H9 (cell line): ENCODE measurements at regions not wholly inside any gene's neighbourhood (a gene's known extent, or its start where the extent isn't known, plus 50 kb on each side); places are given as distances from the start of the nearest gene placed in this dataset.

Experiments used
- DNase-seq: peaks from one replicate; pipeline ENCODE4 v3.0.0-alpha.2; 2017
- H2AFZ ChIP-seq: one replicate; pipeline ENCODE4 v1.6.1; 2013; ENCODE audit warnings: mild to moderate bottlenecking, low read length, control low read depth, moderate library complexity
- H2AK5ac ChIP-seq: 2 replicates; pipeline ENCODE4 v1.6.1; 2013; ENCODE audit warnings: low read length, control low read depth, mixed read lengths; ENCODE audit not compliant: insufficient read length
- H2BK120ac ChIP-seq: one replicate; pipeline ENCODE4 v1.6.1; 2013; ENCODE audit warnings: low read depth, mild to moderate bottlenecking, low read length, control low read depth, inconsistent platforms; ENCODE audit not compliant: poor library complexity, severe bottlenecking
- H2BK12ac ChIP-seq: 2 replicates; pipeline ENCODE4 v1.6.1; 2013; ENCODE audit warnings: low read length, control low read depth, mixed read lengths, low read depth; ENCODE audit not compliant: insufficient read length
- H2BK15ac ChIP-seq: 2 replicates; pipeline ENCODE4 v1.6.1; 2013; ENCODE audit warnings: low read depth, low read length, control low read depth
- H2BK20ac ChIP-seq: one replicate; pipeline ENCODE4 v1.6.1; 2013; ENCODE audit warnings: low read depth, mild to moderate bottlenecking, low read length, control low read depth, inconsistent platforms; ENCODE audit not compliant: poor library complexity, severe bottlenecking
- H2BK5ac ChIP-seq: 2 replicates; pipeline ENCODE4 v1.6.1; 2013; ENCODE audit warnings: low read length, control low read depth, mixed read lengths; ENCODE audit not compliant: insufficient read length
- H3K14ac ChIP-seq: 2 replicates; pipeline ENCODE4 v1.6.1; 2013; ENCODE audit warnings: low read length, control low read depth; ENCODE audit not compliant: insufficient read depth
- H3K18ac ChIP-seq: 2 replicates; pipeline ENCODE4 v1.6.1; 2013; ENCODE audit warnings: low read depth, mild to moderate bottlenecking, mixed read lengths, low read length, control low read depth; ENCODE audit not compliant: insufficient read length
- H3K23ac ChIP-seq: 2 replicates; pipeline ENCODE4 v1.6.1; 2013; ENCODE audit warnings: low read length, control low read depth, mixed read lengths, low read depth; ENCODE audit not compliant: insufficient read length
- H3K23me2 ChIP-seq: 2 replicates; pipeline ENCODE4 v1.6.1; 2013; ENCODE audit warnings: low read depth, mild to moderate bottlenecking, mixed read lengths, low read length, control low read depth; ENCODE audit not compliant: insufficient read length, poor library complexity, severe bottlenecking
- H3K27ac ChIP-seq: 2 replicates; pipeline ENCODE4 v1.5.1; 2013; ENCODE audit warnings: low read length, control low read depth, mixed read lengths, low read depth; ENCODE audit not compliant: insufficient read length
- H3K27me3 ChIP-seq: 2 replicates; pipeline ENCODE4 v1.6.1; 2013; ENCODE audit warnings: low read length, control low read depth, inconsistent platforms; ENCODE audit not compliant: insufficient read depth
- H3K4ac ChIP-seq: 2 replicates; pipeline ENCODE4 v1.6.1; 2013; ENCODE audit warnings: low read depth, mild to moderate bottlenecking, control low read depth, inconsistent platforms, low read length, moderate library complexity
- H3K4me1 ChIP-seq: 2 replicates; pipeline ENCODE4 v1.6.1; 2013; ENCODE audit warnings: low read length, control low read depth, inconsistent platforms; ENCODE audit not compliant: insufficient read depth
- H3K4me2 ChIP-seq: 2 replicates; pipeline ENCODE4 v1.6.1; 2013; ENCODE audit warnings: low read length, control low read depth, mixed read lengths; ENCODE audit not compliant: insufficient read length, insufficient read depth
- H3K56ac ChIP-seq: 2 replicates; pipeline ENCODE4 v1.6.1; 2013; ENCODE audit warnings: low read depth, mild to moderate bottlenecking, mixed read lengths, low read length, control low read depth; ENCODE audit not compliant: insufficient read length
- H3K79me1 ChIP-seq: 2 replicates; pipeline ENCODE4 v1.6.1; 2013; ENCODE audit warnings: low read depth, mild to moderate bottlenecking, moderate library complexity, low read length, control low read depth, inconsistent platforms; ENCODE audit not compliant: insufficient read depth, poor library complexity, severe bottlenecking
- H3K79me2 ChIP-seq: 2 replicates; pipeline ENCODE4 v1.6.1; 2013; ENCODE audit warnings: low read length, control low read depth, inconsistent platforms; ENCODE audit not compliant: insufficient read depth
- H3K9ac ChIP-seq: 2 replicates; pipeline ENCODE4 v1.6.1; 2013; ENCODE audit warnings: low read length, control low read depth, mixed read lengths; ENCODE audit not compliant: insufficient read length; ENCODE audit errors: extremely low read depth
- H3K9me3 ChIP-seq: one replicate; pipeline ENCODE4 v1.6.1; 2013; ENCODE audit warnings: low read depth, low read length, inconsistent platforms; ENCODE audit not compliant: control insufficient read depth
- H3T11ph ChIP-seq: one replicate; pipeline ENCODE4 v1.6.1; 2013; ENCODE audit warnings: mild to moderate bottlenecking, low read length, control low read depth, inconsistent platforms
- H4K20me1 ChIP-seq: one replicate; pipeline ENCODE4 v1.6.1; 2013; ENCODE audit not compliant: control insufficient read depth, insufficient read length, insufficient read depth
- H4K5ac ChIP-seq: 2 replicates; pipeline ENCODE4 v1.6.1; 2013; ENCODE audit warnings: low read depth, mild to moderate bottlenecking, mixed read lengths, low read length, control low read depth; ENCODE audit not compliant: insufficient read length
- H4K8ac ChIP-seq: replicated peaks from 2 replicates; pipeline ENCODE4 v1.6.1; 2013; ENCODE audit warnings: low read length, control low read depth, mixed read lengths, low read depth; ENCODE audit not compliant: insufficient read length
- H4K91ac ChIP-seq: 2 replicates; pipeline ENCODE4 v1.6.1; 2013; ENCODE audit warnings: low read depth, mild to moderate bottlenecking, moderate library complexity, mixed read lengths, low read length, control low read depth; ENCODE audit not compliant: insufficient read length
- H3K27ac Mint-ChIP-seq, 3 experiments: 2 replicates in 2 of 3; 3 replicates in 1 of 3; pipeline ENCODE4 v1.8.0; 2020 to 2021; ENCODE audit warnings: mixed read lengths in 3 of 3, mild to moderate bottlenecking in 1 of 3, moderate library complexity in 1 of 3
- H3K27me3 Mint-ChIP-seq: 2 replicates; pipeline ENCODE4 v1.8.0; 2021; ENCODE audit warnings: low read depth, mild to moderate bottlenecking, moderate library complexity, mixed read lengths
- H3K36me3 Mint-ChIP-seq, 3 experiments: 2 replicates in 2 of 3; 3 replicates in 1 of 3; pipeline ENCODE4 v1.8.0; 2020 to 2021; ENCODE audit warnings: low read depth in 3 of 3, mixed read lengths in 3 of 3; ENCODE audit not compliant: insufficient read depth in 1 of 3
- H3K4me1 Mint-ChIP-seq, 2 experiments: 2 replicates each; pipeline ENCODE4 v1.8.0; 2020; ENCODE audit warnings: mixed read lengths in 2 of 2
- H3K4me3 Mint-ChIP-seq, 2 experiments: 2 replicates in 1 of 2; 3 replicates in 1 of 2; pipeline ENCODE4 v1.8.0; 2020 to 2021; ENCODE audit warnings: mild to moderate bottlenecking in 2 of 2, mixed read lengths in 2 of 2, moderate library complexity in 1 of 2
- H3K9me3 Mint-ChIP-seq, 2 experiments: 2 replicates in 1 of 2; 3 replicates in 1 of 2; pipeline ENCODE4 v1.8.0; 2020; ENCODE audit warnings: mild to moderate bottlenecking in 2 of 2, mixed read lengths in 2 of 2, moderate library complexity in 1 of 2
- TF ChIP-seq, protein P1 (sequence below): fragments of 200-600 bp; sonication (generic); conservative IDR thresholded peaks from 3 replicates; pipeline ENCODE4 v1.8.0; 2021; ENCODE audit warnings: antibody characterized with exemption, mild to moderate bottlenecking

GRCh38 chr20:24132246-24132645 lies 143.7 kb upstream of the GGTLC1 start:
- Histone ChIP-seq H2BK120ac (no peak overlapping the region), H2AFZ (no peak overlapping the region)

More at GRCh38 chr20:24132246-24132645, 143.7 kb upstream of the GGTLC1 start:
- Mint-ChIP-seq H3K27ac (no peak overlapping the region), H3K9me3 (peaks cover 0 to 3% of the 10 kb centered on the region in 2 experiments; a peak in 2 of 5 replicates), H3K27me3 (0 out of 2 replicates have a peak, but pooled peaks cover 1% of the 10 kb centered on the region), H3K4me1 (peaks cover 33 to 36% of the 10 kb centered on the region in 2 experiments), H3K4me3 (no peak overlapping the region), H3K36me3 (no peaks in the 10 kb centered on the region)
- Histone ChIP-seq H3K4ac (no peak overlapping the region), H3K23me2 (no peaks in the 10 kb centered on the region), H2BK12ac (no peak overlapping the region), H2BK15ac (no peak overlapping the region), H4K5ac (no peak overlapping the region), H3K27ac (no peak overlapping the region), H3K4me1 (peaks cover 3% of the 10 kb centered on the region; the same call in 1 of the 2 replicates), H3K79me2 (no peaks in the 10 kb centered on the region), H4K8ac (no peak overlapping the region), H3K9ac (no peak overlapping the region), H3T11ph (no peak overlapping the region), H3K79me1 (no peaks in the 10 kb centered on the region), H4K91ac (no peak overlapping the region), H2BK5ac (no peak overlapping the region), H2BK20ac (no peak overlapping the region), H2AK5ac (no peak overlapping the region), H3K18ac (no peak overlapping the region), H3K56ac (no peak overlapping the region), H3K23ac (no peak overlapping the region), H4K20me1 (no peaks in the 10 kb centered on the region), H3K4me2 (no peak overlapping the region), H3K14ac (no peak overlapping the region), H3K9me3 (no peaks in the 10 kb centered on the region), H3K27me3 (no peaks in the 10 kb centered on the region)
- TF ChIP-seq, protein P1, sequence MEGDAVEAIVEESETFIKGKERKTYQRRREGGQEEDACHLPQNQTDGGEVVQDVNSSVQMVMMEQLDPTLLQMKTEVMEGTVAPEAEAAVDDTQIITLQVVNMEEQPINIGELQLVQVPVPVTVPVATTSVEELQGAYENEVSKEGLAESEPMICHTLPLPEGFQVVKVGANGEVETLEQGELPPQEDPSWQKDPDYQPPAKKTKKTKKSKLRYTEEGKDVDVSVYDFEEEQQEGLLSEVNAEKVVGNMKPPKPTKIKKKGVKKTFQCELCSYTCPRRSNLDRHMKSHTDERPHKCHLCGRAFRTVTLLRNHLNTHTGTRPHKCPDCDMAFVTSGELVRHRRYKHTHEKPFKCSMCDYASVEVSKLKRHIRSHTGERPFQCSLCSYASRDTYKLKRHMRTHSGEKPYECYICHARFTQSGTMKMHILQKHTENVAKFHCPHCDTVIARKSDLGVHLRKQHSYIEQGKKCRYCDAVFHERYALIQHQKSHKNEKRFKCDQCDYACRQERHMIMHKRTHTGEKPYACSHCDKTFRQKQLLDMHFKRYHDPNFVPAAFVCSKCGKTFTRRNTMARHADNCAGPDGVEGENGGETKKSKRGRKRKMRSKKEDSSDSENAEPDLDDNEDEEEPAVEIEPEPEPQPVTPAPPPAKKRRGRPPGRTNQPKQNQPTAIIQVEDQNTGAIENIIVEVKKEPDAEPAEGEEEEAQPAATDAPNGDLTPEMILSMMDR = no peak
- no peak for DNase-seq
